ENCODE measurements at regions not wholly inside any gene's neighbourhood (a gene's known extent, or its start where the extent isn't known, plus 50 kb on each side); places are given as distances from the start of the nearest gene placed in this dataset.

DNA sequence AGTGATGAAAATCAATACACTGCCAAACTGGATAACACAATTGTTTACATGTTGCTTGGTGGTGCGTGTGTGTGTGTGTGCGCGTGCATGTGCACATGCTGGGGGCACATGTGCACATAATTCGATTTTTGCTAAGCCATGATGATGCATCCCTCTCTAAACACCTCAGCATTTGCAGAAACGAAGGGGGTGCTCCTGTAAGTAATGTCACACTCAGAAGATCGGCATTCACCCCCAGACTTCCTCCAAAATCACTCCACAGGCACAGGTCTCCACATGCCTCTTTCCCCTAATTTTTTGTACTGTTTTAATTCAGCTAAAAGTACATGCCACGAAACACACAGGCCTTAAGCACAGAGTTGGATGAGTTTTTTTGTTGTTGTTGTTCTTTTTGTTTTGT, 341.5 kb downstream of the SHANK2 start:
- H3K4me1 ChIP-seq, result no peaks in the 10 kb centered on the region
- H3K36me3 ChIP-seq, result no peaks in the 10 kb centered on the region
- TF ChIP-seq POLR2A (IDR thresholded peaks at IDR 0.05), result no peak
- TF ChIP-seq, protein P1, sequence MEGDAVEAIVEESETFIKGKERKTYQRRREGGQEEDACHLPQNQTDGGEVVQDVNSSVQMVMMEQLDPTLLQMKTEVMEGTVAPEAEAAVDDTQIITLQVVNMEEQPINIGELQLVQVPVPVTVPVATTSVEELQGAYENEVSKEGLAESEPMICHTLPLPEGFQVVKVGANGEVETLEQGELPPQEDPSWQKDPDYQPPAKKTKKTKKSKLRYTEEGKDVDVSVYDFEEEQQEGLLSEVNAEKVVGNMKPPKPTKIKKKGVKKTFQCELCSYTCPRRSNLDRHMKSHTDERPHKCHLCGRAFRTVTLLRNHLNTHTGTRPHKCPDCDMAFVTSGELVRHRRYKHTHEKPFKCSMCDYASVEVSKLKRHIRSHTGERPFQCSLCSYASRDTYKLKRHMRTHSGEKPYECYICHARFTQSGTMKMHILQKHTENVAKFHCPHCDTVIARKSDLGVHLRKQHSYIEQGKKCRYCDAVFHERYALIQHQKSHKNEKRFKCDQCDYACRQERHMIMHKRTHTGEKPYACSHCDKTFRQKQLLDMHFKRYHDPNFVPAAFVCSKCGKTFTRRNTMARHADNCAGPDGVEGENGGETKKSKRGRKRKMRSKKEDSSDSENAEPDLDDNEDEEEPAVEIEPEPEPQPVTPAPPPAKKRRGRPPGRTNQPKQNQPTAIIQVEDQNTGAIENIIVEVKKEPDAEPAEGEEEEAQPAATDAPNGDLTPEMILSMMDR (IDR thresholded peaks at IDR 0.05), result no peak
- no peak overlapping the region for H3K4me3 ChIP-seq
- H3K9me3 ChIP-seq, result no peaks in the 10 kb centered on the region
- no peak for DNase-seq
- no peak overlapping the region for H3K27ac ChIP-seq
- intact Hi-C loops (cut with DNase I; ENCODE audit: low total_unique reads), result no loop called here
- no peaks in the 10 kb centered on the region for H3K27me3 ChIP-seq

DNA sequence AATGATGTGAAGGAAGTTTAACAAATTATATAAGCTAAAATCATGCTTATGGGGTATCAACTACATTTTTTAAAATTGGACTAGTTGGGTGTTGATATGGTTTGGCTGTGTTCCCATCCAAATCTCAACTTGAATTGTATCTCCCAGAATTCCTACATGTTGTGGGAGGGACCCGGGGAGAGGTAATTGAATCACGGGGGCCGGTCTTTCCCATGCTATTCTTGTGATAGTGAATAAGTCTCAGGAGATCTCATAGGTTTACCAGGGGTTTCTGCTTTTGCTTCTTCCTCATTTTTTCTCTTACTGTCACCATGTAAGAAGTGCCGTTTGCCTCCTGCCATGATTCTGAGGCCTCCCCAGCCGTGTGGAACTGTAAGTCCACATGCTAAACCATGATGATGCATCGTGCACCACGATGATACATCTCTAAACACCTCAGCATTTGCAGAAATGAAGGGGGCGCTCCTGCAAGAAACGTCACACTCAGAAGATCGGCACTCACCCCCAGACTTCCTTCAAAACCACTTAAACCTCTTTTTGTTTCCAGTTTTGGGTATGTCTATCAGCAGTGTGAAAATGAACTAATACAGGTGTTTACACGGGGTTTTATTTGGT, 340.0 kb downstream of the SHANK2 start:
- no peak overlapping the region for H3K27ac ChIP-seq
- DNase-seq, result no peak

DNA sequence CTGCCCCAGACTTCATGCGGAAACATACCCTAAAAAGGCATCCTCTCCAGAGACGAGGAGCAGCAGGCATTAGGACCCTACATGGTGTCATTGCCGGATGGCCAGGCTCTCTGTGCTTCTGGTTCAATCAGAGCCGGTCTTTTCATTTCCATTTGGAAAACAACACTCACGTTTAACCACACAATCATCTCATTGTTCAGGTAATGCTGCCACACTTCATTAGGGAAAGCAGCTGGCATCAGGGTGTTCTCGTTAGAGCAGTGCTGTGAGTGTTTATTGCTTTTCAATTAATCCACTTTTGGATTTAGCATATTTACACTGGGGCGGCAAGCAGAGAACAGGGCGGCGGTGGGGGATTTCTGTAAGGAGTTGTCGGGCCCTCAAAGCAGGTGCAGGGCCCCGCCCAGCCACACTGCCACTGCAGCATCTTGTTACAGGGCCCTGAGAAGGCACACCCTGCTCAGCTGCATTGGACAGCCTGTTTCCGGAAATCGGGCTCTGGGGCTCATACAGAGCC, 338.6 kb downstream of the SHANK2 start:
- H3K27ac ChIP-seq, result no peak overlapping the region
- no peak for DNase-seq
- H3K36me3 ChIP-seq, result no peaks in the 10 kb centered on the region
- no peak overlapping the region for H3K4me3 ChIP-seq
- no peaks in the 10 kb centered on the region for H3K9me3 ChIP-seq
- H3K27me3 ChIP-seq, result no peaks in the 10 kb centered on the region
- H3K4me1 ChIP-seq, result no peaks in the 10 kb centered on the region
- intact Hi-C loops (cut with DNase I; ENCODE audit: low total_unique reads), result no loop called here
- no peak for TF ChIP-seq POLR2A (IDR thresholded peaks at IDR 0.05)
- TF ChIP-seq, protein P1 (IDR thresholded peaks at IDR 0.05), result no peak

More for the DNA sequence above, 340.0 kb downstream of the SHANK2 start:
- TF ChIP-seq POLR2A (IDR thresholded peaks at IDR 0.05), result no peak
- TF ChIP-seq, protein P1 (IDR thresholded peaks at IDR 0.05), result no peak
- Histone ChIP-seq H3K4me3 (no peak overlapping the region), H3K36me3 (no peaks in the 10 kb centered on the region), H3K4me1 (no peaks in the 10 kb centered on the region), H3K9me3 (no peaks in the 10 kb centered on the region), H3K27me3 (no peaks in the 10 kb centered on the region)
- intact Hi-C loops (cut with DNase I; ENCODE audit: low total_unique reads), result no loop called here

DNA sequence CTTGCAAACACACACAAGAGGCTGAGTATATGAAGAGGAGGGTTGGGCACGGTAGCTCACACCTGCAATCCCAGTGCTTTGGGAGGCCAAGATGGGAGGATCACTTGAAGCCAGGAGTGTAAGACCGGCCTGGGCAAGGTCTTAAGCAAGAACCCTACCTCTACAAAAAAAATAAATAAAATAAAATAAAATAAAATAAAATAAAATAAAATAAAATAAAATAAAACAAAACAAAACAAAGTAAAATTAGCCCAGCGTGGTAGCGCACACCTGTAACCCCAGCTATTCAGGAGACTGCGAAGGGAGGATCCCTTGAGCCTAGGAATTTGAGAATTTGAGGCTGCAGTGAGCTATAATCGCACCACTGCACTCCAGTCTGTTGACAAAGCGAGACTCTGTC, 337.9 kb downstream of the SHANK2 start:
- Histone ChIP-seq H3K27me3 (no peaks in the 10 kb centered on the region), H3K36me3 (no peaks in the 10 kb centered on the region), H3K4me1 (no peaks in the 10 kb centered on the region), H3K27ac (no peak overlapping the region), H3K4me3 (no peak overlapping the region), H3K9me3 (no peaks in the 10 kb centered on the region)
- DNase-seq, result no peak
- TF ChIP-seq POLR2A (IDR thresholded peaks at IDR 0.05), result no peak
- TF ChIP-seq, protein P1 (IDR thresholded peaks at IDR 0.05), result no peak
- intact Hi-C loops (cut with DNase I; ENCODE audit: low total_unique reads), result no loop called here

DNA sequence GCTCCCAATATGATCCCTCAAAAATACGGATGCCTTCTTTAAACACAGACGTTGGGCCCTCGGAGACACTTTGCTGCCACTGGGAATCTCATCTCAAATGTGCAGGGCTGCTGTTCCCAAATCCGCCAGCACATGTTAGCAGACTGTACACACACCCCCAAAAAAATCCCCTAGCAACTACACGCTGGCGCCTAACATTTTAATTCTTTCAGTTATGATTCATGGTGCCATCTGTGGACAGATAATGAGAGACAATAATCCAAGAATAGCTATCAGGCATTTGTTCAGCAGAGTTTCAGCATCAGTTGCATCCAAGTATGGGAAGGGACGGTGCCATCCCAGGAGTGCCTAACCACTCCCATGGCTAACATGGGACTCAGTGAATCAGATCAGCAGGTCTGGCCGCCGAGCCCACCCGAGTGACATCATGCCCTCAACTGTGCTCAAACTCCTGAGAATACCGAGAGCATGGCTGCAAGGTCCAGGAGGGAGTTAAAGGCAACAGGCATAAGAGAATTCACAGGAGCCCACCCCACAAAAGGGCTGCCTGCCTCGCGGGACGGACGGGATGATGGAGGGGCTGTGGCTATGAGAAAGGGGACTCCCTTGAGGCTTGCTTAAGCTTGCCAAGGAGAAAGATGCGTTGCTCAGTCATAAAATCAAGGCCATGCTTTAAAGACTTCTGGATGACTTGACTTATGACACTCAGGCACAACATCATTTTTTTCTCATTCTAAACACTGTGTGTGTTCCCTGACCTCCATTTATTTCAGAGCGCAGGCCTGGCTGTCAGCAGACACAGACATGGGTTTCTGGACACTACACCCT, 337.0 kb downstream of the SHANK2 start:
- no peak overlapping the region for H3K27ac ChIP-seq
- no peak for TF ChIP-seq POLR2A (IDR thresholded peaks at IDR 0.05)
- TF ChIP-seq, protein P1 (IDR thresholded peaks at IDR 0.05), result no peak
- H3K27me3 ChIP-seq, result no peaks in the 10 kb centered on the region
- H3K4me3 ChIP-seq, result no peak overlapping the region
- H3K9me3 ChIP-seq, result no peaks in the 10 kb centered on the region
- DNase-seq, result no peak
- intact Hi-C loops (cut with DNase I; ENCODE audit: low total_unique reads), result no loop called here
- no peaks in the 10 kb centered on the region for H3K4me1 ChIP-seq
- H3K36me3 ChIP-seq, result no peaks in the 10 kb centered on the region
